Mucosa of descending colon (tissue), 3 donors: ENCODE measurements at regions not wholly inside any gene's neighbourhood (a gene's known extent, or its start where the extent isn't known, plus 50 kb on each side); places are given as distances from the start of the nearest gene placed in this dataset.

ENCODE experiments used
- ATAC-seq: fragments of 200-7000 bp; cut with Tn5 transposase; one replicate; pipeline ENCODE4 v1.9.1; 2020; ENCODE audit warnings: mild to moderate bottlenecking, moderate library complexity
- DNase-seq, 3 donors: peaks; one replicate each; pipeline ENCODE4 v3.0.0-alpha.2; 2020
- H3K36me3 ChIP-seq: fragments of 200-600 bp; one replicate; pipeline ENCODE4 v1.8.0; 2021; ENCODE audit warnings: low read depth, mild to moderate bottlenecking
- H3K4me1 ChIP-seq: fragments of 200-600 bp; one replicate; pipeline ENCODE4 v1.8.0; 2021; ENCODE audit warnings: low read depth, mild to moderate bottlenecking
- H3K4me3 ChIP-seq: fragments of 200-600 bp; one replicate; pipeline ENCODE4 v1.8.0; 2021; ENCODE audit warnings: mild to moderate bottlenecking
- H3K9me3 ChIP-seq: fragments of 200-600 bp; one replicate; pipeline ENCODE4 v1.8.0; 2021; ENCODE audit warnings: mild to moderate bottlenecking
- intact Hi-C, 2 donors: fragments of 100-400 bp; cut with DNase I in 1 of 2; cut with micrococcal nuclease in 1 of 2; formaldehyde crosslinking; loops; one replicate each; pipeline versions ENCODE4 v1.11.0 to v1.11.1; 2022; cut with DNase I, micrococcal nuclease
- TF ChIP-seq, protein P1 (sequence below): fragments of 200-600 bp; IDR thresholded peaks from one replicate; pipeline ENCODE4 v1.8.0; 2022; ENCODE audit warnings: antibody characterized with exemption, mild to moderate bottlenecking
- donor health status: DM: no; HTN: no; CAD: no; lungs with moderate emphysema.
- donor health status: DM: no; HTN: no; CAD: no.
- donor health status: DM: no; HTN: yes; CAD: no.

DNA sequence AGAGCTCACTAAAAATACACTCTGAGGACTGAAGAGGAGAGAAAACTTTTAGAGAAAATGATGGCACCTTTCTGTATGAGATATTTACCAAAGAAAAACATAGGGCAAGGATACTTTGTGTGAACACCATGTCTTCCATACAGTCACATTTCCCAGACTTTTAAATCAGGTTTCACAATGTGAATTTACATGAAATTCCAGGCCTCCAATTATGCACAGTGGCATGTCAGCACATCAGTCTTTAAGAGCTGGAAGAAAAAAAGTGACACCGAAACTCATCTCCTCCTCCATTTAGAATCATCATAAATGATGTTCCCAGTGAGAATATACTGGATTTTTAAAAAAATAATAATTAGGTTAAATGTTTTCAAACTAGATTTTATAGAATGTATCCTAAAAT is 232.2 kb upstream of the UBASH3B start:
- DNase-seq (no peak), ATAC-seq (no peak)
- TF ChIP-seq, protein P1, sequence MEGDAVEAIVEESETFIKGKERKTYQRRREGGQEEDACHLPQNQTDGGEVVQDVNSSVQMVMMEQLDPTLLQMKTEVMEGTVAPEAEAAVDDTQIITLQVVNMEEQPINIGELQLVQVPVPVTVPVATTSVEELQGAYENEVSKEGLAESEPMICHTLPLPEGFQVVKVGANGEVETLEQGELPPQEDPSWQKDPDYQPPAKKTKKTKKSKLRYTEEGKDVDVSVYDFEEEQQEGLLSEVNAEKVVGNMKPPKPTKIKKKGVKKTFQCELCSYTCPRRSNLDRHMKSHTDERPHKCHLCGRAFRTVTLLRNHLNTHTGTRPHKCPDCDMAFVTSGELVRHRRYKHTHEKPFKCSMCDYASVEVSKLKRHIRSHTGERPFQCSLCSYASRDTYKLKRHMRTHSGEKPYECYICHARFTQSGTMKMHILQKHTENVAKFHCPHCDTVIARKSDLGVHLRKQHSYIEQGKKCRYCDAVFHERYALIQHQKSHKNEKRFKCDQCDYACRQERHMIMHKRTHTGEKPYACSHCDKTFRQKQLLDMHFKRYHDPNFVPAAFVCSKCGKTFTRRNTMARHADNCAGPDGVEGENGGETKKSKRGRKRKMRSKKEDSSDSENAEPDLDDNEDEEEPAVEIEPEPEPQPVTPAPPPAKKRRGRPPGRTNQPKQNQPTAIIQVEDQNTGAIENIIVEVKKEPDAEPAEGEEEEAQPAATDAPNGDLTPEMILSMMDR, result no peak

DNA sequence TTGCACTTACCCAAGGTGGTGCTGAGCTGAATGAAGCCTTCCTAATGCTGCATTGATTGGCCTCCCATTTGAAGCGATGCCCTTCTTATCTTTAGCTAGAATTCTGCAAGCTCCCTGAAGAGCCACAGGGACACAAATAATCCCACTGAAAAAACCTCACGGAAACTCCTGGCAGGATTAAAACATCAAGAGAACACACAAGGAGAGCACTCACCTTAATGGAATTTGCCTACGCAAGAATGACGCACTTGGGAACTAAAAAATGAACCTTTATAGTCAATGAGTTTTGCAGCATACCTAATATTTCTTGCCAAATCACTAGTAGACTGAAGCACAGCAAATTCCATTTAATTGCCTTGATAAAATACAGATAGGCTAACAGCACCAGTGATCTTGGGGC is 232.8 kb upstream of the UBASH3B start:
- H3K4me1 ChIP-seq, result no peaks in the 10 kb centered on the region
- no peaks in the 10 kb centered on the region for H3K9me3 ChIP-seq
- ATAC-seq, result no peak
- no peak for DNase-seq
- no peak overlapping the region for H3K4me3 ChIP-seq
- no peaks in the 10 kb centered on the region for H3K36me3 ChIP-seq
- TF ChIP-seq, protein P1, result no peak
- intact Hi-C loops, result no loop called here

More for the DNA sequence above, 232.2 kb upstream of the UBASH3B start:
- Histone ChIP-seq H3K9me3 (no peaks in the 10 kb centered on the region), H3K36me3 (no peaks in the 10 kb centered on the region), H3K4me1 (no peaks in the 10 kb centered on the region), H3K4me3 (no peak overlapping the region)
- intact Hi-C loops, result no loop called here

DNA sequence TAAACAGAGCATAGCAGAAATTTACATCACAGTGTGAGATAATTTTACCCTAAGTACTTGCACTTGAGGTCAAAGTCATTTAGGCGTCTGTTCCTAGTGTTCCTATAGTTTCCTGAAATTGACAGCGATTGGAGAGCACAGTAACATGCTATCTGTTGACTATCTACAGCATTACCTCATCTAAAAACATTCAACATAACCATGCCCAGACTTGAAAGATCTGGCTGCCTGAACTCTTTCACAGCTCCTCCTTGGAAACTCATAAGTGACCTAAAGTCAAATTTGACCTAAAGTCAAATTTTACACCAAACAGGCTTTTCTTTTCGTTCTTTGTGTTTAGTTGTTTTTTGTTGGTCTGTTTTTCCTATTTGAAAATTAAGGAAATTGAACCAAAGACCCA is 233.8 kb upstream of the UBASH3B start:
- no peak for DNase-seq
- TF ChIP-seq, protein P1, result no peak
- no peaks in the 10 kb centered on the region for H3K9me3 ChIP-seq
- no peaks in the 10 kb centered on the region for H3K36me3 ChIP-seq
- intact Hi-C loops, result no loop called here
- no peak for ATAC-seq
- no peak overlapping the region for H3K4me3 ChIP-seq
- no peaks in the 10 kb centered on the region for H3K4me1 ChIP-seq

DNA sequence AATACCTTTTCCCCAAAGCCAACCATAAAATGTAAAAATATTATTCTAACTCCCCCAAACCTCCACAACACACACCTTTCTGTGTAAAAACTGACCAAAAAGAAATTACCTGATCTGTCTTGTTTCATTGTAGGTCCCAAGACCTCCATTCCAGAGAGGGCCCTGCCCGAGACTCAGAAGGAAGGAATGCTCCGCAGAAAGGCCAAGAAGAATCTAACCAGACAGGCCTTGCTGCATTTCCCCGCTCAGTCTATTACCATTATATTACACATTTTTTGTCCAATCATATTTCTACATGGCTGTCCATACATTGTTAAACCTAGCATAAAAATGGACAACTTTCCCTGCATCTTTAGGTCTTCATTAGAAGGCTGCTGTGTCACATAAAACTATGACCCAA is 237.5 kb upstream of the UBASH3B start:
- no peak for DNase-seq
- H3K4me1 ChIP-seq, result no peaks in the 10 kb centered on the region
- no peaks in the 10 kb centered on the region for H3K36me3 ChIP-seq
- H3K9me3 ChIP-seq, result peaks cover 27% of the 10 kb centered on the region
- no peak for ATAC-seq
- TF ChIP-seq, protein P1, result no peak
- no peak overlapping the region for H3K4me3 ChIP-seq
- intact Hi-C loops, result no loop called here

DNA sequence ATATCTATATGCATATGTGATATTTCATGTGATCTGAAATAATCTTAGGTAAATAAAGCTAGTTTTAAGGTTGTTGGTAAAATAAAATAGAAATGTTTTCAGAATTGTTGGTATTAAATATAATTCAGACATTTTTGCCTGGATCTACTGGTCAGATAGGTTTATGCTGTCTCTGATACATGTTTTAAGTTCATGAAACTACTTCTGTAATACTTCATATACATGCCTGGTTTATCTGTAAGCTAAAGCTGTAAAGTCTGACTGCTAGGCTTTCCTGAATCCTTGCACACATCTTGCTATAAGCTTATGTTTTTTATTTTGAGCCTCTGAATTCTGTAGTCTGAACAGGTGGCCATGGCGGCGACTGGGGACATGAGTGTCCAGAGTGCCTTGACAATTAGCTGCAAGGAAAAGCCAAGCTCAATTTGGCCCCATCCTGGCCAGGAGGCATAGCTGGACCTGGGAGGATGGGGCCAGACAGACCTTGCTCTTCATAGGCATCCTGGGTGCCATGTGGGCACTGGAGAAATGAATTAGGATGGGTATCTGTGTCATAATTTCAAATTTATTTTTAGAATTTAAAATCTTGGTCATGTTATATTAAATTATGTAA is 241.0 kb upstream of the UBASH3B start:
- intact Hi-C loops, result no loop called here
- Histone ChIP-seq H3K4me3 (no peak overlapping the region), H3K9me3 (peaks cover 27% of the 10 kb centered on the region), H3K36me3 (no peaks in the 10 kb centered on the region), H3K4me1 (no peaks in the 10 kb centered on the region)
- TF ChIP-seq, protein P1, result no peak
- DNase-seq (no peak), ATAC-seq (no peak)

DNA sequence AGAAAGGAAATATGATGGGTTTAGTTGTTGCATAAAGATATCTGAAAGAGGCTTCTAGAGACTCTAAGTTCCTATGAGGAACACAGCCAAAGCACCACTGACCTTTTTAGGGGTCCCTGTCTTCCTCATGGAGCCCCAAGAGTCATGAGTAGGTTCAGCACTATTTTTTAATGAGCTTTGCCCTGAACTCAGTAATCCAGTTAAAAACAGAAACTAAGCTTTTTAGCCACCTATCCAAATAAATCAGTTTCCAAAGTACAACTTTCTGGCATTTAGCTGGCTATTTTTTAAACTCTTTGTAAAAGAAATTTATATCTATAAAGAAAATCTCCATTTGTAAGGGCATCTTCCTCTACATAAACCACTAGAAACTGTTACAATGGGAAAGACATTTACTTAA is 241.8 kb upstream of the UBASH3B start:
- Histone ChIP-seq H3K4me1 (no peaks in the 10 kb centered on the region), H3K9me3 (peaks cover 27% of the 10 kb centered on the region), H3K4me3 (no peak overlapping the region), H3K36me3 (no peaks in the 10 kb centered on the region)
- DNase-seq (no peak), ATAC-seq (no peak)
- intact Hi-C loops, result no loop called here
- TF ChIP-seq, protein P1, result no peak
